ENCODE measurements at regions not wholly inside any gene's neighbourhood (a gene's known extent, or its start where the extent isn't known, plus 50 kb on each side); places are given as distances from the start of the nearest gene placed in this dataset.

DNA sequence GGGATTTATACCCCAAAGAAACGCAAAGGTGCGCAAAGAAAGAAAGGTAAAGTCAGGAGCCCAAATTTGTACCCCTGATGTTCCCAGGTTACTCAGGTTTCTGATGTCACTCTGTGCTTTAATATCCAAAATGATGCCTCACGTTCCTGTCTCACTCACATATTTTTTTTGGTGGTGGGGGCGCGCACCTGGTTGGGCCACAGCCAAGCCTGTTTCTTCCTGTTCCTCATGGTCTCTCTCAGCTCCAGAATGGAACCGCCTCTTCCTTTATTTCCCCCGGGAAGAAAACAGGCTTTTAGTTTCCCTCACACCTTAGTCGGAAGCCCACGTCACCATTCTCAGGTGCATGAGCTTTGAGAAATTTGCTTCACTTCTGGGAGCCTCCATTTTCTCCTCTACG is 118.3 kb upstream of the BOD1 start:
- ATAC-seq (no peak), DNase-seq (no peak)
- intact Hi-C loops (cut with micrococcal nuclease): no loop called here

DNA sequence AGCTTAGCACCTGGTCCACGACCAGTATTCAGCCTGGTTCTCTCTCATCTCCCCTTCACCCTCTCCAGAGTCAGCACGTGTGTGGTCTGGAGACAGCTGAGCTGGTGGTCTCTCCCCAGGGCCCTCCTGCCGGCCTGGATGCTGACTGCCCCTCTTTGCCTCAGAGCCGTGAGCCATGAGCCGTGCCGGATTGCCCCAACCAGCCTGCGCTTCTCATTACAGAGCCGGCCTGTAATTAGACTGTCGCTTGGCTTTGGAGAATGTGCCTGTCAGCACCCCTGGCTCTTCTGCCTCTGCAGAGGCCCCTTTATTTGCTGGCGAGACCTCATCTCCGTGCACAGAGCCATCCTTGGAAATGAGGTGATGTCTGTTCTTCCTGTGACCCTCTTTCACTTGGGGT is 118.7 kb upstream of the BOD1 start:
- DNase-seq (no peak), ATAC-seq (no peak)
- intact Hi-C loops (cut with micrococcal nuclease): no loop called here

DNA sequence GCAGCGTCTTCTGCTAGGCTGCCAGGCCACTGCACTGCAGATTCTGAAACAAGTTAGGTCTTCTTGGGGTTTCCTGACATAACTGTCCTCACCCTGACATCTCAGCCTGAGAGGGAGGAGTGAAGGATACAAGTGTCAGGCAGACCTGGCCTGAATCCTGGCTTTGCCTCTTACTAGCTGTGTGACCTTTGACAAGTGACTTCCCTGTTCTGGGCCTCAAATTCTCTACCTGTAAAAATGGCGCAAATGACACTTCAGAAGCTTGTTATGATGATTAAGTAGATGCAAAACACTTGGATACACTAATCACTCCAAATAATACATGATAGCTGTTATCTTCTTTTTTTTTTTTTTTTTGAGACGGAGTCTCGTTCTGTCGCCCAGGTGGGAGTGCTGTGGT is 119.2 kb upstream of the BOD1 start:
- ATAC-seq (no peak), DNase-seq (no peak)
- intact Hi-C loops (cut with micrococcal nuclease): no loop called here

DNA sequence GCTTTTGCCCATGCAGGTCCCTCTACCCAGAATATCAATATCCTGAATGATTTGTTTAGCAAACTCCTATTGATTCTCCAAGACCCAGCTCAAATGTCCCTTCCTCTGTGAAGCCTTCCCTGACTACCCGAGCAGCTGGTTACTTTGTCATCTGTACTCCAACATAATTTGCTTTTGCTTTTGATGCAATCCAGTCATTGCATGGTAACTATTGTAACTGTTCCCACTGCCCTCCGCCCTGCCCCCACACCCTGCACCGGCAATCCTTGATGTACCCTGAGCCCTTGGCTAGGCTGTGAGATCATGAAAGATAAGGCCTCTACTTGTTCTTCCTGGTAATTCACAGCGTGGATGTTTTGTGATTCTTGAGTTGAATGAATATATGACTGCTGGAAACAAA is 119.9 kb upstream of the BOD1 start:
- intact Hi-C loops (cut with micrococcal nuclease): no loop called here
- DNase-seq (no peak), ATAC-seq (no peak)

DNA sequence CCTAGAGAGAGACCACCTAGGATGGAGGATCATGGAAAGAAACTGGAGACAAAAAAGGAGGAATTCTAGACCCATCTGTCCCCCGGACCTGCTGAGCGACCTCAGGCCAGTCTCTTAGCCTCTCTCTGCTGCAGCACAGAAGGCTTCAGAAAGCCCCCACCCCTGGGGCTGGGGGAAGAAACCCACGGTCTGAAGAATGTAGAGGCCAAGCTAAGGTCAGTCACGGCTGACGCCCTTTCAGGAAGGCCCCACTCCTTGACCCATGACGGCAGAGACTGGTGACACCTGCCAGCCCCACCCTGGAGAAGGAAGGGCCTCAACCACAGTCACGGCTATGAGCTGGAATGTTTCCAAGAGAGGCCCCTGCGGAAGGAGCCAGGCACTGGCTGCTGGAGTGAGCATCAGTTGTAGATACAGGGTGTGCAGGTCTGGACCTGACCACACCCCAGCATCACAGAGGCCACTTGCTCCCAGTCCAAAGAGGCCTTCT is 120.5 kb upstream of the BOD1 start:
- DNase-seq (no peak), ATAC-seq (no peak)
- intact Hi-C loops (cut with micrococcal nuclease): no loop called here

DNA sequence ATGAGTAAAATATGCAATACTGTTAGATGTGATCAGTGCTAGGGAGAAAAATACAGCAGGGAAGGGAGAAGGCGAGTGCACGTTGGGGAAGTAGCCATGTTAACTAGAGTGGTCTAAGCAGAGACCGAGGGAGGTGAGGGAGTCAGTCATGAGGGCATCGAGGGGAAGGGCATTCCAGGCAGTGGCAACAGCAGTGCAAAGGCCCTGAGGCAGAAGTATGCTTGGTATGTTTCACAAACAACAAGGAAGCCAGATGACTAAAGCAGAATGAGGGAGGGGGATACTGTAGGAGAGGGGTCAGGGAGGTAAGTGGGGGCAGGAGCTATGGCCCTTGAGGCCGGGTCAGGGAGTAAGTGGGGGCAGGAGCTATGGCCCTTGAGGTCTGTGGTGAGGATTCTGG is 123.3 kb upstream of the BOD1 start:
- intact Hi-C loops (cut with micrococcal nuclease): no loop called here
- ATAC-seq: no peak
- no peak for DNase-seq

DNA sequence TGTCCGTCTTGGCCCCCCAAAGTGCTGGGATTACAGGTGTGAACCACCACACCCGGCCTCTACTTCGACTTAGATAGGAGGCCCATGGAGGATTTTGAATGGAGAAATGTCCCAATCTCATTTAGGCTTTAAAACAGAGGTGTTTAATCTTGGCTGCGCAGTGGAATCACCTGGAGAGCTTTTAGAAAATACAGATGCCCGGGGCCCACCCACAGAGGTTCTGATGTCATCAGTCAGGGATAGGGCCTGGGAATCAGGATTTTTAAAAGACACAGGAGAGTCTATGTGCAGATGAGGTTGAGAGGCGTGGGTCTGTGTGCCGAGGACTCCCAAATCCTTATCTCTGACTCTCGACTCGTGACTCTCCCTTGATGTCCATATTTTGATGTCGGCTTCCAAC is 124.0 kb upstream of the BOD1 start:
- intact Hi-C loops (cut with micrococcal nuclease): no loop called here
- DNase-seq: no peak
- ATAC-seq: no peak

DNA sequence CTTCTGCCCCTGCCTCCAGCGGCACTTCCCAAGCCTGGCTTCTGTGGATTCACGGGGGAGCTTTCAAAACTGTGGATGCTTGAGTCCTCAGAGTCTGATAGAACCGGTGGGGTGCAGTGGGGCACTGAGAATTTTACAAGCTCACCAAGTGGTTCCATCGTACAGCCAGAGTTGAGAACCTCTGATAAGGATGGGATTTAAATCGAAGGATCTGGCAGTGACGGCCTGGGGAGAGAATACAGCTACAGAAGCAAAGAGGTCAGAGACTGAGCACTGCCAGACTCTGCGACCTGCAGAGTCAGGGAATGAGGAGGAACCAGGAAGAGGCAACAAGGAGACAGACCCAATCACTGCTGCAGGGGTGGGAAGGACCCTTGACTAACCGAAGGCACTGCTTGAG is 124.6 kb upstream of the BOD1 start:
- intact Hi-C loops (cut with micrococcal nuclease): no loop called here
- DNase-seq (no peak), ATAC-seq (no peak)

DNA sequence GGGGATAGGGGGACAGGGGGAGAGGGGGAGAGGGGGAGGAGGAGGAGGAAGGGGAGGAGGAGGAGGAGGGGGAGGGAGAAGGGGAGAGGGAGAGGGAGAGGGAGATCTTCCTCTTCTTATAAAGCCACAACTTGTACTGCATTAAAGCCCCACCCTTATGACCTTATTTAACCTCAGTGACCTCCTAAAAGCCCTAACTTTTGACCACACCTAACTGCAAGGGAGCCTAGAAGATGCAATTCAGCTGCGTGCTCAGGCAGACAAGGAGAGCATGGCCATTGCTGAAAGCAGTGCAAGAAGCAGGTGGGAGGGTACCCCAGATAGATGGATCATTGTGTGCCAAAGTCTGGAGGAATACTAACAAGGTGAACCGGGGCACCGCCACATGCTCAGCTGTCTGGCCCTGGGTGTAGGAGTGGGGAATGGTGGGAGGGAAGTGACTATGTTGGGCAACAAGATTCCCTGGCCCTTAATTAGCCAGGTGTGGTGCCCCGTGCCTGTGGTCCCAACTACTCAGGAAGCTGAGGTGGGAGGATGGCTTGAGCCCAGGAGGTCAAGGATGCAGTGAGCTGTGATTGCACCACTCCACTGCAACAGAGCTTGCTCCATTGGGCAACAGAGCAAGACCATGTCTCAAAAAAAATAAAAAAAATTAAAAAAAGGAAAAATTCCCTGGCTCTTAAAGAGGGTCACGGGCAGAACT is 125.4 kb upstream of the BOD1 start:
- intact Hi-C loops (cut with micrococcal nuclease): no loop called here
- DNase-seq (no peak), ATAC-seq (no peak)

DNA sequence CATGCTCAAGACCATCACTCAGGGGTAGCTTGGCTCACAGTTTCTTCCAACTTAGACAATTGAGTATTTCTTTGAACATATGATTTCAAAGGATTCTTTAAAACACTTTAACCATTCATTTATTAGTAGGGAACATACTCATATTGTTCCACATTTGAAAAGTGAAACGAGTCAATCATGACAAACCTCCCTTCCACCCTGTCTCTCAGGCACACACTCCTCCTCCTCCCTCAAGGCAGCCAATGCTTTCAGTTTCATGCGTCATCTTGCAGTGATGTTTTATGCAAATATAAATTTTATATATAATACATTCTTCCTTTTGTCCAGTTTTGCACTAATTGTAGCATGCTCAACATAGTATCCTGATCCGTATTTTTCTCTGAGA is 126.0 kb upstream of the BOD1 start:
- intact Hi-C loops (cut with micrococcal nuclease): no loop called here
- DNase-seq (no peak), ATAC-seq (no peak)

DNA sequence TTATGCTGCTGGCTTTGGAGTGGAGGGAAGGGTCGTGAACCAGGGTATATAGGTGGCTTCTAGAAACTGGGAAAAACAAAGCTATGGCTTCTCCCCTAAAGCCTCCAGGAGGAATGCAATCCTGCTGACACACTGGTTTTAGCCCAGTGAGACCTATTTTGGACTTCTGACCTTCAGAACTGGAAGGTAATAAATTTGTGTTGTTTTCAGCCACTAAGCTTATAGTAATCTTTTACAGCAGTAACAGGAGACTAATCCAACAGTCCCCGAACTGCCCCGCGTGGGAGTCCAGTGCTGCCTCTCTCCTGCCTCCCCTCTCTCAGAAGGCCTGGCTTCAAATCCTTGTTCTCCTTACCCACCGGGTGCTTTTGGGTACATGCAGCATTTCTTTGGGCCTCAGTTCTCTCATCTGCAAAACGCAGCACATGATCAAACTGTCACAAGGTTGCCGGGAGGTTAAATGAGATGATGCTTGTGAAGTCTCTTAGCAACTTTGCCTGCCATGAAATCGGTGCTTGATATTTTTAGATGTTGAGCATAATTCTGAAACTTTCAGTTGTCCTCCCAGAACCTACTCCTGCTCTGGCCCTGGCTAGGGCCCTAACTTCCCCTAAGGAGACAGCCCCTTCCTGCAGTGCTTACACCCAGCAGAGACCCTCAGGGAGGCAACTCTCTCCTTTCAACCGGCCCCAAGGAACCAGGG is 127.3 kb upstream of the BOD1 start:
- no peak for ATAC-seq
- intact Hi-C loops (cut with micrococcal nuclease): no loop called here

DNA sequence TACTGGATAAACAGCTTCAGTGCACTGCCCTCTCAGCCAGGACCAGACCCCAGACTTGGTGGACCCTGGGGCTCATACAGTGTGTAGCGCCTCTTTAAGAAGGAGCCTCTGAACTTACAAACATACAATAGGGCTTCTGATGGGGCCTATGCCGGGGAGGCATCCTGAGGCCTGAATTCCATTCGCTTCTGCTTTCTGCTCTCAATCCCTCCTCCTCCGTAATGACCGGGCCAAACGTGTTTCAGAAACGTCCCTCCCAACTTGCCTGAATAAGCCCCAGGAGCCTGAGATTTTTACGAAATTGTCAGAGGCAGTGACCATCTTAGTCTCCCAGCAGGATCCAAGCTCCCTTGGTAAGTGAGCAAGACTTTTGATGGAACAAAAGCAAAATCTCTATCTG is 128.1 kb upstream of the BOD1 start:
- intact Hi-C loops (cut with micrococcal nuclease): no loop called here

More for the DNA sequence above, 127.3 kb upstream of the BOD1 start:
- DNase-seq: no peak

DNA sequence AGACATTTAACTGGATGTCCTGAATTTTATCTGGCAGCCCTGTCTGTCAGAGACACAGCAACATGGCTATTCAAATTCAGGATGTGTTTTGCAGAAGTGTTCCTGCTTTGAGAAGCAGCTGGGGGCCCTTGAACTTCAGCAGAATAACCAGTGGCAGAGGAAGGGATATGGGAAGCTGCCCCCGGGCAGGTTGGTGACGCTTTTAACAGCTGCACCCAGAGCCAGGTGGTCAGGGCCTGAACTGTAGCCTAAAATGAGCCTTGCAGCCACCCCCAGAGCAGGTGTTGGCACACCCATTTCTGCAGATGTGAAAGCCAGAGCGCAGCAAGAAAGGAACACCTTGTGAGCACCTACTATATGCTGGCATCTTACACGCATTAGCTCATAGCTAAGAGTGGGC is 128.7 kb upstream of the BOD1 start:
- DNase-seq: no peak
- intact Hi-C loops (cut with micrococcal nuclease): no loop called here
- ATAC-seq: no peak

More for the DNA sequence above, 128.1 kb upstream of the BOD1 start:
- DNase-seq: no peak
- no peak for ATAC-seq

DNA sequence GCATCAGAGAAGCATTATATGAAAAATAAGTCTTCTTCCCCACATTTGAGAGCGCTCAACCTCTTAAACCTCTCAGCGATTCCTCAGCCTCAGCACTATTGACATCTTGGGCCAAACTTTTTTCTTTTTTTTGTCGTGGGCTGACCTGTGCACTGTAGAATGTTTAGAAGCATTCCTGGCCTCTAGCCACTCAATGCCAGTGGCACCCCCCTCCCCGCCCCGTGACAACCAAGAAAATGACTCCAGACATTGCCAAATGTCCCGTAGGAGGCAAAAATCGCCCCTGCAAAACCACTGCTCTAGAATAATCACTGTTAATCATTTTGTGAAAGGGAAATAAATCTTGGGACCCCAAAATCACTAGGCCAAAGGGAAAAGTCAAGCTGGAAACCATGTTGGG is 129.1 kb upstream of the BOD1 start:
- no peak for ATAC-seq
- no peak for DNase-seq
- intact Hi-C loops (cut with micrococcal nuclease): no loop called here

DNA sequence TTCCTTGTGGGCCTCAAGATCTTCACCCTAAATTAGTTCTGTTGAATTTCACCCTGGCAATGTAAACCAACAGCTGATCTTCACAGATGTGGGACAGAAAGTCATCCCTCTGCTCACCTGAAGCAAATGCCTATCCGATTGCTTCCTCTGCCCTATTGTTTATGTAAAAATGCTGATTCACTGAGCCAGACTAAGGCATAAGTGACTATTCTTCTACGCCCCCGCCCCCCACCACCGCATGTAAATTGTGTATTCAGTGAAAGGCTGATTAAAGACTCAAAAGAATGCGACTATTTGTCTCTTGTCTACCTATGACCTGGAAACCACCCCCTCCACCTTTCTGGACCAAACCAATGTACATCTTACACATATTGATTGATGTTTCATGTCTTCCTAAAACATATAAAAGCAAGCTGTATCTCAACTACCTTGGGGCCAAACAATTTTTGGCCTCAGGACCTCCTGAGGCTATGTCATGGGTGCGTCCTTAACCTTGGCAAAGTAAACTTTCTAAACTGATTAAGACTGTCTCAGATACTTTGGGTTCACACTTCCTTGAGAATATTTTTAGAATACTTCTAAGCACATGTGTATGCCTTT is 129.7 kb upstream of the BOD1 start:
- DNase-seq (no peak), ATAC-seq (no peak)
- intact Hi-C loops (cut with micrococcal nuclease): no loop called here

DNA sequence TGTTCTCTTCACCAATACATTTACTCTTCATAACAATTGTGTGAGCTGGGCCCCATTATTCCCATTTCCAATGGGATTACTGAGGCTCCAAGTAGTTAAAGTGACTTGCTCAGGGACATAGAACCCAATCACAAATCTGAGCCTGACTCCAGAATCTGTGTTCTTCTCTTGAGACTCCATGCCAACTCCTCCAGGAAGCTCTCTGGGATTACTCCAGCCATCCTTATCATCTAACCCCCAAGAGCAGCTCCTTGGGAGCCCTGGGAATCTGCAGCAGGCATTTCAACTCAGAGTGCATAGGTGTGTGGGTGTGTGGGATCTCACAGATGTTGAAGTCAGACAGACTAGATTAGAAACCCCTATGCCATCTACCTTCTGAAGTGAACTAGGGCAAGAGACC is 131.4 kb upstream of the BOD1 start:
- no peak for ATAC-seq
- DNase-seq: no peak
- intact Hi-C loops (cut with micrococcal nuclease): no loop called here

DNA sequence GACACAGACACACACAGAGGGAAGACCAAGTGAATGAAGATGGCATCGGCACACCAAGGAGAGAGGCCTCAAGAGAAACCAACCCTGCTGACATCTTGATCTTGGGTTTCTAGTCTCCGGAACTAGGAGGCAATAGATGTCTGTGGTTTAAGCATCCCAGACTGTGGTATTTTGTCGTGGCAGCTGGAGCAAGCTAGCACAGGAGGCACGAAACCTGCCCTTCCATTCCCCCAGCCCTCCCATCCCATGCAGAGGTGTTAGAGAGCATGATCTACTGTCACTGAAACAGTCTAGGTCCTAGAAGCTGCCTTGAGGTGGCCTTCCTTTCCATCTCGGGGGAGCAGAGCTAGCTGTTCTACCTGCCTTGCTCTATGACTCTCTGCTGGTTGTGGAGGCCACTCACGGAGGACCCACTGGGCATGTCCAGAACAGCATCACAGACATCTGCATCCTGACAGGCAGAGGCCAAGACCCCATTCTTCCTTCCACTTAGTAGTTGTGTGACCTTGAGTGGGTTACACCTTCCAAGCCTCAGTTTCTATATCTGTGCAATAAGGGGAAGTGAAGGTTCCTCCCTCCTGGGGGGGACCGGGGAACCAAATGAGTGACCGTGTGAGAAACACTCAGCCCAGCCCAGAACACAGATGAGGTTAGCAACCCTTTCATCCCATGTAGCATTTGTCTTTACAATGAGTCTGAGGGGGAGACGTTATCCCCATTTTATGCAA is 134.3 kb upstream of the BOD1 start:
- intact Hi-C loops (cut with micrococcal nuclease): no loop called here
- DNase-seq: no peak
- no peak for ATAC-seq

DNA sequence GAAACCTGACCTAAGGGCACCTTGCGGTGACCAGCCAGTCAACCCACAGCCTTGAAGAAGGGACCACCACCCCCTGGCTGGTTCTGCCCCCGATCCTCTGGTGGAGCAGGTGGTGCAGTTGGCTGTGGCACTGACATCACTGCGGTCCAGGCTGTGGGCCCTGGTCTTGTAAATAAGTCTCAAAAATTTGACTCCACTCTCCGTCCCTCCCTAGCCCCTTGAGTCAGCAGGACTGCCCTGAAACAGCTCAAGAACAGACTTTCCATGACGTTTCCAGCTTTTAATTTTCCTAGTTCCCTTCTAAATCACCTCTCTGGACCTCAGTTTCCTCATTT is 134.8 kb upstream of the BOD1 start:
- intact Hi-C loops (cut with micrococcal nuclease): no loop called here
- ATAC-seq (no peak), DNase-seq (no peak)

DNA sequence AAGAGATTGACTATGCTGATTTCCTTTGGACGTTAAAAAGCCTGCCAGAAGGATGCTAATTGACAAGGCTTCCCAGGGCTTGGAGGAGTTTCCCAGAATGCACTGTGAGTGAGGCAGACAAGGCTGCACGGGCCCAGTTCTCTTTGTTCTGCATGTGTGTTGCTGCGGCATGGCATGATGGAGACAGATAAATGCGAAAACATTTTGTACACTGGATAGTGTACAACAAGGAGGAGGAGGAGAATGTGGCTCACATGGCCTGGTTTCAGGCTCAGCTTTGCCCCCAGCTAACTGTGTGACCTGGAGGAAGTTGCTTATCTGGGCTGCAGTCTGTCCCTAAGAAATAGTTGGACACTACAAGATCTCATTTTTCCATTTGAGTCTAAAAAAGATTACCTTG is 135.5 kb upstream of the CPEB4 start:
- DNase-seq (no peak), ATAC-seq (no peak)
- intact Hi-C loops (cut with micrococcal nuclease): no loop called here
